GM18870 (cell line): ENCODE measurements at regions not wholly inside any gene's neighbourhood (a gene's known extent, or its start where the extent isn't known, plus 50 kb on each side); places are given as distances from the start of the nearest gene placed in this dataset.
"Not testable (repeated sequence)": the region's sequence is repeated elsewhere in the genome, so short reads cannot be mapped to it uniquely, and the experiment has no call there.

Source experiments
- ATAC-seq: cut with Tn5 transposase; IDR thresholded peaks from one replicate; pipeline ENCODE4 v1.9.1; 2021; ENCODE audit warnings: moderate library complexity; ENCODE audit not compliant: unreplicated experiment

DNA sequence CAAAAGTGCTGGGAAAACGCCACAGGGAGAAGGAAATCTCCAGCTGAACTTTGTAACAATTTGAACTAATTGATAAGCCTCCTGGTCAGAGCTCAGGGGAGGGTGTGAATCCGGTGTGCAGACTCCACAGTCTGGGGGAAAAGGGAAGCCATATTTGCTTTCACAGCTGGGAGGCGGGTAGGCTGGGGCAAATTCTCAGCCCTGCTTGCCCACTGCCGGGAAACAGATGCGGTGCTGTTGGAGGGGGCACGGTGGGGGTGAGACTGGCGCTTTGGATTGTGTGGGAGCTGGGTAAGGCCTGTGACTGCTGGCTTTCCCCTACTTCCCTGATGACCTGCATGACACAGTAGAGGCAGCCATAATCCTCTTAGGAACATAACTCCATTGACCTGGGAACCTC is 134.8 kb downstream of the ADCYAP1 start:
- no peak for ATAC-seq

DNA sequence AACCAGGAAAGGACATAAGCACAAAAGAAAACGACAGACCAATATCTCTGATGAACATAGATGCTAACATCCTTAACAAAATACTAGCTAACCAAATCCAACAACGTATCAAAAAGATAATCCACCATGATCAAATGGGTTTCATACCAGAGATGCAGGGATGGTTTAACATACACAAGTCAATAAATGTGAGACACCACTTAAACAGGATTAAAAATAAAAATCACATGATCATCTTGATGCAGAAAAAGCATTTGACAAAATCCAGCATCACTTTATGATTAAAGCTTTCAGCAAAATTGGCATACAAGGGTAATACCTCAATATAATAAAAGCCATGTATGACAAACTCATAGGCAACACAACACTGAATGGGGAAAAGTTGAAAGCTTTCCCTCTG is 138.4 kb downstream of the ADCYAP1 start:
- not testable (repeated sequence) for ATAC-seq

DNA sequence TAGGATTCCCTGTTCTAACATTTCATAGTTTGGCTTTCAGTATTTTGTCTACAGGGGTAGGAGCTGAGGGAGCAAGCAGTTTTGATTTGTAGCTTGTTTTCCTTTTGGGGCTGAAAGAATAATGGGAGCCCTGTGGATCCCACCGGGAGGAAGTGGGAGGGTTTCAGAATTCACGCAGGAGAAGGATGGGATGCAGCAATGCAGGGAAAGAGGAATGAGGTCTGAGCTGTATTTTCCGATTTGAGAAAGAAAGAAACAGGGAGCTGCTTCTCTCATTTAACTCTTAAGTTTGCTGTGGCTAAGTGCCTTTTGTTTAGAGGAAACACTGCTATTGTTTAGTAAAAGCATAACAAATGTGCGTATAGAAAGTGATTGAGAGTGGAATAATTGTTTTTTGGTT is 141.0 kb downstream of the ADCYAP1 start:
- ATAC-seq: no peak

DNA sequence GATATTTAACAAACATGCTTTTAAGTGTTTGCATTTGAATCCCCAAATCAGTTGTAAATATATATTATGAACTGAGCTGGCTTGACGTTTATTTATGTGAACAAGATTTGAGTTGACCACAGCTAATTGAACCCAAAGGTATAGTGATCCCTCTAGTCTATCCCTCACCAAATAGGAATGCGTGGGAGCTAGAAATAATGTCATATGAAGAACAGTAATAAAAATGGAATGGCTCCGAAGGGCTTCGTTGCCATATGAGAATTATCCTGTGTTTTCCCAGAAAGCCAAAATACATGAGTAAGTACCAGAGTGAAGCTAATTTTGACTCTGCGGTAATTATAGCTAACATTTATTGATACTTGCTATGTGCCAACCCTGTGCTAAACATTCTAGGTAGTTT is 142.7 kb downstream of the ADCYAP1 start:
- ATAC-seq: no peak

DNA sequence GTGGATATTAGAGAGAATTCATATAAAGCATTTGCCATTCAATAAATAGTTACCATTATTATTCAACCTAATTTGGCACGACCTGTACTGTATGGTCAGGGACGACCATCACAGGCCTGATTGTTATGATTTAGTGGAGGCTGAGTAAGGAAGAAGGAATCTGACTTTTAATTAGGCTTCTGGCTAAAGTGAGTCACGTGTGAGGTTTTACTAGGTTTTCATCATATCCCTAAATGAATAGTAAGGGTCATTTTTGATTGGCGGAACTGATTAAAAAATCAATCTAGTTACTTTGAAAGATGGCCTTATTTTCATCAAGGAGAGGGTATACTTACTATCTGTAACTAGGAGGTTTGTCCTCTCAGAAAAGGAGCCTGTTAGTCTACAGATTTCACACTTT is 143.4 kb downstream of the ADCYAP1 start:
- ATAC-seq: no peak

DNA sequence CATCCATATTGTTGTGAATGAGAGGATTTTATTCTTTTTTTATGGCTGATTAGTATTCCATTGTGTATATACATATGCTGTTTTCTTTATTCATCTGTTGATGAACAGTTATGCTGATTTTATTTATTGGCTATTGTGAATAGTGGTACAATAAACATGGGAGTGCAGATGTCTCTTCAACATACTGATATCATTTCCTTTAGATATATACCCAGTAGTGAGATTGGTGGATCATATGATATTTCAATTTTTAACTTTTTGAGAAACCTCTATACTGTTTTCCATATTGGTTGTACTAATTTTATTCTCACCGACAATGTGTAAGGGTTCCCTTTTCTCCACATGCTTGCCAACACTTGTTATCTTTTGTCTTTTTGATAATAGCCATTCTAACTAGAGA is 144.5 kb downstream of the ADCYAP1 start:
- ATAC-seq: no peak

DNA sequence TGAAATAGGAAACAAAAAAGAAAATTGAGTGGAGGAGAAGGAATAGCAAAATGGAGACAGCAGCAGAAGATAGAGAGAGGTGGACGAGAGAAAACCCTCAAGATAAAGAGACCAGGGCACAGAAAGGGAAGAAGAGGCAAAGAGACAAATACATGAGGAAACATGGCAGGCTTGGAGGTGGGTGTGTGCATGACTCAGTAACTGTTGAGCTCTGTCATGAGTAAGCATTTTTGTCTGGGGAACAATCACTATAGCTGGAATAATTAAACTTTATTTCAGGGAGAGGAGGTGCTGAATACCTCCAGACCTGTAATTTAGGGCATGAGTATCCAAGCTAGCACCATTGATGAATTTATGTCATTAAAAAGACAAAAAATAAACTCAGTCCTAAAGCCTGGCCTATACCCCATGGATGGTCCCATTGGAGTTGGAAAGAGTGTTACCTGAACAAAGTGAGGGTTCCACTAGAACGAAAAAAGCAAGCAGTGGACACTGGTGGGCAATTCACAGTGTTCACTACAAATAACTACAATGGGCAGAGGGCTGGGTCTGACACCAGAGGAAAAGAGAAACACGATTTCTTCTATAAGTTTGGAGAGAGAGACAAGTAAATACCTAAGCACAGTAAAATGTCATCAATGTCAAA is 145.5 kb downstream of the ADCYAP1 start:
- no peak for ATAC-seq

DNA sequence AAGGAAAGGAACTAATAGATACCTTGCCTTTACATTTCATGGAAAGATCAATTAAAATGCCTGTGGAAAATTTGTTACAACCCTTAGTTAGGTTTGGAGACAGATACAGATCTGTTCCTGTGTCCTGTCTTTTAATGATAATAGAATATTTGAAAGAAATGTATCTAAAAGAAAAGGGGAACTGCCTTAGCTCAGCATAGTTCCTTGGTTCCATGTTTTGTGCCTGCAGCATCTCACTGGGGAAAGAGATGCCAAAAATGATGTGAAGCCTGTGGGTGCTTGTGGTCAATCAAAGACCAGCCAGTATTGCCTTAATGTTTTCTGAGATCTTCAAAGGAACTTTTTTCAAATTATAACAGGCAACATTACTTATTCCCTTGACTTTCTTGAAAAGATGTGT is 147.6 kb downstream of the ADCYAP1 start:
- ATAC-seq: no peak

DNA sequence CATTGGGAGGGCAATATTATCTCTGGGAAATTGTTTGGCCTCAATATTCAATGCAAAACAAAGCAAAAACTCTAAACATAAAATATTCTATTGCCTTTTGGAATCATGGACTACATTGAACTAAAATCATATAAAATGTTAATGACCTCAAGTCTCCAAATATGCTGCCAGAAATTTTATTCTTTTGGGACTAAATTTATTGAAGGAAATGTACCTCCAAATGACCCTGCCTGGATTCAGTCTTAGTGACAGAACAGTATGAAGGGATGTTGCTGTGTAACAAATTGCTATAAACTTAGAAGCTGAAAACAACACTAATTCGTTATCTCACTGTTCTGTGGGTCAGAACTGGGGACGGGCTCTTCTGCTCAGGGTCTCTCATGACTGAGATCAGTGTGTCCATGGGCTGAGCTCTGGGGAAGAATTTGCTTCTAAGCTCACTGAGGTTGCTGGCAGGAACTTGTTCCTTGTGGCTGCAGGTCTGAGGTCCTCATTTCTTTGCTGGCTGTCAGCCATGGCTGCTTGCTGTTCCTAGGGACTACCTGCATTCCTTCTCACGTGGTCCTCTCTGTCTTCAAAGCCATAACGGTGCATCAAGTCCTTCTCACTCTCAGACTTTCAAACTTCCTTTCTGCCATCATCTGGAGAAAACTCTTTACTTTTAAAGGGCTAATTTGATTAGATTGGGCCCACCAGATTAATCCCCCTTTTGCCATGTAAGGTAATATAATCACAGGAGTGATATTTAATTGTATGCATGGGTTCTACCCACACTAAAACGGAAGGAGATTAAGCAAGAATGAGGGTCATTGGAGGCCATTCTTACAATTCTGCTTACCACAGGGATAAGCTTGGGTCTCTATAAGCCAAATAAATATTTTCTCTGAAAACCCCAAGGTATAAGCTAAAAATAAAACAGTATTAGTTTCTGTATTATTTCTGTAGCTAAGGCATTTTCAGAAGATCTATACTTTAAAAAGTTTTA is 149.0 kb downstream of the ADCYAP1 start:
- no peak for ATAC-seq

DNA sequence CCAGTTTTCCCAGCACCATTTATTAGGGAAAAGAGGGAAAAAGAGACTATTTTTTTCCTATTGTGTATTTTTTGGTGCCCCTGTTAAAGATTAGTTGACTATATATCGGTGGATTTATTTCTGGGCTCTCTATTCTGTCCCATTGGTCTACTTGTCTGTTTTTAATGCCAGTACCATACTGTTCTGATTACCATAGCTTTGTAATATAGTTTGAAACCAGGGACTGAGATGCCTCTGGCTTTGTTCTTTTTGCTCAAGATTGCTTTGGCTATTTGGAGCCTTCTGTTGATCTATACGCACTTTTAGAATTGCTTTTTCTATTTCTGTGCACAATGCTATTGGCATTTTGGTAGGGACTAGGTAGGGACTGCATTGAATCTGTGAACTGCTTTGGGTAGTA is 151.7 kb downstream of the ADCYAP1 start:
- no peak for ATAC-seq

DNA sequence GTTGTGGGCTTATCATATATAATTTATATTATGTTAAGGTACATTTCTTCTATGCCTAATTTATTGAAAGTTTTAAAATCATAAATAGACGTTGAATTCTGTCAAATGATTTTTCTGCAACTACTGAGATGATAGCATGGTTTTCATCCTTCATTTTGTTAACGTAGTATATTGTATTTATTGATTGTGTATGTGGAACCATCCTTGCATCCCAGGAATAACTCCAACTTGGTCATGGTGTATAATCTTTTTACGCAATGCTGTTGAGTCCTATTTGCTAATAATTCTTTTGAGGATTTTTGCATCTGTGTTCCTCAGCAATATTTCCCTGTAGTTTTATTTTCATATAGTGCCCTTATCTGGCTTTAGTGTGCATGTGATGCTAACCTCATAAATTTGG is 152.7 kb downstream of the ADCYAP1 start:
- ATAC-seq: no peak

DNA sequence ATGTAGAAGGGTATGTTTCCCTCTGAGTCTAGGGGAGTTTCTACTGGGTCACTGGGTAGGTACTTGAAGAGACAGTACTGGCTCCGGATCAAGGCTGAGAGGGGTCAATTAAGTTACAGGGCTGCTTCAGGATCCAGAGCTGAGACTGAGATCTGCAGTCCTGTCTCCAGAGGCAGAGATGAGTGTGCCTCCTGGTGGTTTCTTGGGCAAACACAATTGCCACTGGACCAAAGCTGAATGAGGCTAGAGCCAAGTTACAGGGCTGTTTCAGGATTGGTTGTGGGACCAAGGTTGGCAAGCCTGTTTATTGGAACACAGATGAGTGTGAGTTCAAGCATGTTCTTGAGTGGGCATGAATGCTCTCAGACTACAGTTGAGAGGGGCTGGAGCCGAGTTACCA is 157.9 kb downstream of the ADCYAP1 start:
- no peak for ATAC-seq

DNA sequence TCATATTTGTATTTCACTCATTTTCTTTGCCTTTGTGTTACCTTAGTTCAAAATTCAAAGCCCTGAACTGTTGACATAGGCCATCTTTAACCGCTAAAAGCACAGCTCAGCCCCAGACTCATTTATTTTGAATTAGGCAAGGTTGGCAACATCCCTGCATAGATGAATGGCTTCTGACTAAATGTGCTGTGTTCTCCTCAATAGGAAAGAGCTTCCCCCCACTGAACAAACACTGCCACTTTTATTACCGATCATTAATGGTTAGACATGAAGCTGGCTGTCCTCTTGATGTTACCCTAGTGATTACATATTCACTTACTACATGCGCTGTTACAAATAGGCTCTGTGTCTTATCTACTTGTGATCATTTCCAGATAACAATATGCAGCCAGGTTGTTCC is 170.7 kb downstream of the ADCYAP1 start:
- ATAC-seq: no peak

DNA sequence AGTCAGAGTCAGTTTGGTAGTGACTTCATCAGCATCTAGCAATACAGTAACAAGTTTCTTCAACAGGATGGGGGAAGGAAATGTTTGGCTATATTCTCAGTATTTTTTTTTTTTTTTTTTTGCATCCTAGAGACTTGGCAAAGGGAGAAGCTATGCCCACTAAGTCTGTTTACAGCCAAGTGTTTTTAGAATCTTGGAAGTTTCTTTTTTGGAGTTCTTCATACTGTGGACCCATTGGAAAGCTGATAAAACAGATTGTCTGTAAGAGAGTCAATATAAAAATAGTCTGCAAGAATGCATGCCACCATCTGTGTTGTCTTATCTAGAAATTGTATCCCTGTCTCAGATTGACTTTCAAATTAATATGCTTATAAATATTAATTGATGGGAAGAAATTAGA is 171.2 kb downstream of the ADCYAP1 start:
- ATAC-seq: no peak

DNA sequence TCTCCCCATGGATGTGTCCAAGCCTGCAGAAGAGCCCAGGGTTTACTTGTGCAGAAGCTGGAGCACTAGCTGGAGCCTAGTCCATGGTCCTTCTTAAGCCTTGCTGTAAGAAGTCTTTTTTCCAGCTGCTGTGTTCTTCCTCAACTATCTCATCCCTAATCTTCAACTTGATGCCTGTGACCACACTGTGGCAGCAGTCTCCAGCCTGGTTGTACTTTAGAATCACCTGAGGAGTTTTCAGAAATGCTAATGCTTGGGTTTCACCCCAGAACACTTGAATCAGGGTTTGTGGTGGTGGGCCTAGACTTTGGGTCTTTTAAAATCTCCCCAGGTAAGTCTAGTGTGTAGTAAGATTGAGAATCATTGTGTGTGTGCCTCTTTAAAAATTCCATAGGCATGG is 173.6 kb downstream of the ADCYAP1 start:
- ATAC-seq: no peak

DNA sequence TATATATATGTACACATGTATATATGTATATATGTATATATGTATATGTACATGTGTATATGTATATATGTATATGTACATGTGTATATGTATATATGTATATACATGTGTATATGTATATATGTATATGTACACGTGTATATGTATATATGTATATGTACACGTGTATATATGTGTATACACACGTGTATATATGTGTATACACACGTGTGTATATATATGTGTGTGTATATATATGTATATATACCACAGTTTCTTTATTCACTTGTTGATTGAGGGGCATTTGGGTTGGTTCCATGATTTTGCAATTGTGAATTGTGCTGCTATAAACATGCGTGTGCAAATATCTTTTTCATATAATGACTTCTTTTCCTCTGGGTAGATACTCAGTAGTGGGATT is 179.0 kb downstream of the ADCYAP1 start:
- ATAC-seq: not testable (repeated sequence)

DNA sequence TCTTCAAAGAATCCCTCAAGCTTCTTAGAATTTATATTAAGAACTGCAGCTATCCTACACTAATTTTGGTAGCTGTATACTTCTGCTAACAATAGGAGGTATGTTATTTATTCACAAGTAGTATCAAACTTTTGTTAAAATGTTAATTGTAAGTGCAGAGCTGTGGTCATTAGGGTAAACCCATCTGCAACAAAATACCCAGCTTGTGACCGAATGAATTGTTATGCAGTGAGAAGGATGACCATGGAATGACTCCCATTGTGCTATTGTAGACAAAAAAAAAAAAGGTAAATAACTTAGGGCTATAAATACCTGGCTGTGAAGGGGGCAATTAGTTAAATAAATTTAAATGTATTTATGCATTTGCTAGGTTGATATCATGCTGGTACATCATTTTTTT is 186.1 kb downstream of the ADCYAP1 start:
- no peak for ATAC-seq

DNA sequence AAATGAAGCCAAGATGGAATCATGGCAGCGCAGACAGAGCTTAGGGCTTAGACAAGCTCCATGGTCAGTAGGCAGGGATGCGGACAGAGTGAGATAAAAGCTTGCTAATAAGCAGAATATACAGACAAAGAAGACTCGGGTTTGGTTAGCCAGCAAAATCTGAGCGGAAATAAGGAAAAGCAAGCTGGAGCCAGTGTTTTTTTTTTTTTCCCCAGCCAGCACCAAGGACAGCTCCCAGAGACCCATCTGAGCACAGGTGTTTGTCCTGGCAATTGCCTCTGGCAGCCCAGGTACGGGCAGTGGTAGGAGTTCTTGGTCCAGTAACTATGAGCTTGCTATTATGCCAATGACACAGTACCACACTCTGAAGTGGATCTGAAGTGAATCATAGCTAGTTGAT is 187.6 kb downstream of the ADCYAP1 start:
- no peak for ATAC-seq

DNA sequence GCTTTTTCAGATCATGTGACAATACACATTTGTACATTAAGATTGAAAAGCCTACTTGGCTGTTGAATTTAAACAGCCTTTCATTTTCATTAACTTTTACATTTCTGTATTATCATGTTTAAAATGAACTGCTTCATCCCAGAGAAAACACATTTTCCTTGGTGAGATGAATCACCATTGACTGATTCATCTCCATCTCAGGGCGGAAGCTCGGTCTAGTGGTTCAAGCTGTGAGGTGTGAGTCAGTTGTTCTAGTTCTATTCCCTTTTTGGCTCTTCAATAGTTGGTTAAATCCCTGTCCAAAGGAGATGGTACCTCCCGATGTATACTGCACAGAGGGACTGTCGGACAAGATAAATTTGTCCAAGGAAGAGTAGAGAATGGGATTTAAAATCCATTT is 189.7 kb downstream of the ADCYAP1 start:
- ATAC-seq: no peak

DNA sequence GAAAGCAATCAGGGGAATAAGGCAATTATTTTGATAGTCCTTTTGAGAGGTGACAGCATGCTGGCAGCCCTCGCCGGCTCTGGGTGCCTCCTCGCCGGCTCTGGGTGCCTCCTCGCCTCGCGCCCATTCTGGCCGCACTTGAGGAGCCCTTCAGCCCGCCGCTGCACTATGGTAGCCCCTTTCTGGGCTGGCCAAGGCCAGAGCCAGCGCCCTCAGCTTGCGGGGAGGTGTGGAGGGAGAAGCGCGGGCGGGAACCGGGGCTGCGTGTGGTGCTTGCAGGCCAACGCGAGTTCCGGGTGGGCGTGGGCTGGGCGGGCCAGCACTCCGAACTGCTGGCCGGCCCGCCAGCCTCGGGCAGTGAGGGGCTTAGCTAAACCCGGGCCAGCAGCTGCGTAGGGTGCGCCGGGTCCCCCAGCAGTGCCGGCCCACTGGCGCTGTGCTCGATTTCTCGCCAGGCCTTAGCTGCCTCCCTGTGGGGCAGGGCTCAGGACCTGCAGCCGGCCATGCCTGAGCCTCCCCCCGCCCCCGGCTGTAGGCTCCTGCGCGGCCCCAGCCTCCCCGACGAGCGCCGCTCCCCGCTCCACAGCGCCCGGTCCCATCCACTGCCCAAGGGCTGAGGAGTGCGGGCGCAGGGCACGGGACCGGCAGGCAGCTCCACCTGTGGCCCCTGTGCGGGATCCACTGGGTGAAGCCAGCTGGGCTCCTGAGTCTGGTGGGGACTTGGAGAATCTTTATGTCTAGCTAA is 193.5 kb downstream of the ADCYAP1 start:
- ATAC-seq: not testable (repeated sequence)

DNA sequence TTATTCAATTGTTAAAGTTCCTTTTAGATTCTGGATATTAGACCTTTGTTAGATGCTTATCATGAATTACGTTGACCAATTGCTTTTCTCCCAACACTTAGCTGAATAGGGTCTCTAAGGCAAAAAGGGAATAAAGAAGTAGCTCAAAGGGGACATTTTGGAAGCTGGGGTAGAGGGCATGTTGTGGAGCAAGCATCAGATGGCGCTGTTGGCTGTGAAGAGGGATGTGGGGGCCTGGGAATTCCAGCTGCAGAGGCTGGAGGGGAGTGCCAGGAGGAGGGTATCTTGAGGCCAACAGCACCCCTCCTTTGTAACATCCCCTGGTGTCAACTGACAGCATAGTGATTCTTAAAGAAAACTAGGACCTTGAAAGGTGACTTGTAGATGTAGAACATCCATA is 198.2 kb downstream of the ADCYAP1 start:
- no peak for ATAC-seq

DNA sequence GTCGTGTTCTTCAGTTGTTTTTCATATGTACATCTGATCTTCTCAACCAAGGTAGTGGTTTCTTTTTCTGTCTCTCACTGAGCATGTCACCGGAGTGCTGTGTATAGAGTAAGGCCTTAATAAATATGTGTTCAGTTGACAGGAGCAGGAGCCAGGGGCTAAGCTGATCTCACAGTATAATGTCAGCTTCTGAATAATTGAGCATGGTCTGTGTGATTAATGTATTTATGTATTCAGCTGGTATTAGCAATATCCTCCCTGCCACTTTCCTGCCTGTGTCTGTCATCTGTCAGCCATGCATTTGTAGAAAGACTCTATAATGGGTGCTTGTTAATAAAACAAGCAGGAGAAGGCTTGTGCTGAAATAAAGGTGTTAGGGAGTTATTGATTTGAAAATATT is 198.9 kb downstream of the ADCYAP1 start:
- no peak for ATAC-seq
